HEK293T (cell line): ENCODE measurements at regions not wholly inside any gene's neighbourhood (a gene's known extent, or its start where the extent isn't known, plus 50 kb on each side); places are given as distances from the start of the nearest gene placed in this dataset.

Experiments
- BHLHE40 ChIP-seq: fragments of 450-650 bp; IDR thresholded peaks from 2 replicates; pipeline ENCODE4 v1.6.1; 2016; ENCODE audit warnings: mild to moderate bottlenecking, moderate library complexity, borderline replicate concordance
- CTBP1 ChIP-seq: fragments of 450-650 bp; IDR thresholded peaks from 2 replicates; pipeline ENCODE4 v1.6.1; 2016; ENCODE audit warnings: borderline replicate concordance
- ELF4 ChIP-seq: fragments of 450-650 bp; IDR thresholded peaks from 2 replicates; pipeline ENCODE4 v1.6.1; 2017; ENCODE audit warnings: antibody characterized with exemption
- FOXA1 ChIP-seq: fragments of 450-650 bp; IDR thresholded peaks from 2 replicates; pipeline ENCODE4 v1.6.1; 2016; ENCODE audit warnings: mild to moderate bottlenecking
- LEF1 ChIP-seq: fragments of 450-650 bp; IDR thresholded peaks from 2 replicates; pipeline ENCODE4 v1.6.1; 2017; ENCODE audit warnings: mild to moderate bottlenecking, borderline replicate concordance

DNA sequence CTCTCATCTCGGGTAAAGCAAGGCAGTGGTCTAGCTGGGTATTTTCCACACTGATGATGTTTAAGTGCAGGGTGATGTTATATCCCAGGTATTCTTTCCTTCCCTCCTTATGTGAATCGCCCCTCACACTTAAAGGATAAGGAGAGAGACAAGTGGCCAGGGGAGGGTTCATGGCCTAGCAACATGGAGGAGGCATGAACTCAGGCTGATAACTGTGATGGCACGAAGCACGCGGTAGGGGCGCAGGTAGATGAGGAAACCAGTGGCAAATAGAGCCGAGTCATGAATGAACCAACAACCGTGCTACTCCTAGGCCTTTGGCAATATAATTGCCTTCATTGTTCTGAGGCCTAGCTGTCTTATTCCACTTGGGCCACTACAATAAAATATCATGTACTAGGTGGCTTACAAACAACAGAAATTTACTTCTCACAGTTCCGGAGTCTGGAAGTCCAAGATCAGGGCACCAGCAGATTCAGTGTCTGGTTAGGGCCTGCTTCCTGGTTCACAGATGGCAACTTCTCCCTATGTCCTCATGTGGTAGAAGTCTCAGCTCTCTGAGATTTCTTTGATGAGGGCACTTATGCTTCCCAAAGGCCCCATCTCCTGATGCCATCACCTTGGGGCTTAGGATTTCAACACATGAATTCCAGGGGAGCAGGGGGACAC is 56.0 kb upstream of the PIK3CG start:
- TF ChIP-seq ELF4, result no peak
- no peak for TF ChIP-seq LEF1
- no peak for TF ChIP-seq CTBP1
- no peak for TF ChIP-seq BHLHE40
- TF ChIP-seq FOXA1, result no peak
